H1 (cell line): ENCODE measurements at regions not wholly inside any gene's neighbourhood (a gene's known extent, or its start where the extent isn't known, plus 50 kb on each side); places are given as distances from the start of the nearest gene placed in this dataset.

Experiments used
- CTCF ChIP-seq, 3 experiments: IDR thresholded peaks; 1 replicate in 2 of 3; 2 replicates in 1 of 3; pipeline versions ENCODE4 v1.5.1 to v1.6.1; 2011; ENCODE audit warnings: low read length in 3 of 3, mild to moderate bottlenecking in 3 of 3, inconsistent platforms in 2 of 3, low read depth in 1 of 3, moderate library complexity in 1 of 3; ENCODE audit not compliant: insufficient read depth in 1 of 3; ENCODE audit errors: control extremely low read depth in 1 of 3
- RFX5 ChIP-seq: IDR thresholded peaks from 2 replicates; pipeline ENCODE4 v1.6.1; 2011; ENCODE audit warnings: low read depth, low read length, improper control_type of control experiment, borderline replicate concordance
- SUZ12 ChIP-seq: fragments of 200-600 bp; sonication (generic); IDR thresholded peaks from 2 replicates; pipeline ENCODE4 v1.6.1; 2012; ENCODE audit warnings: mild to moderate bottlenecking, inconsistent platforms, low read length, moderate library complexity, mixed read lengths
- USF2 ChIP-seq: IDR thresholded peaks from 2 replicates; pipeline ENCODE4 v1.6.1; 2011; ENCODE audit warnings: low read length, improper control_type of control experiment

- TF ChIP-seq SUZ12 = no peak
- TF ChIP-seq CTCF (IDR thresholded peaks at IDR 0.05; ENCODE audit: control extremely low read depth in 1 of 3, insufficient read depth in 1 of 3, low read depth in 1 of 3, low read length in 3 of 3) = no peak
- TF ChIP-seq RFX5 = no peak
- no peak for TF ChIP-seq USF2
Observed at GRCh38 chr6:14259594-14260152, 142.1 kb downstream of the CD83 start.
